ENCODE measurements at regions not wholly inside any gene's neighbourhood (a gene's known extent, or its start where the extent isn't known, plus 50 kb on each side); places are given as distances from the start of the nearest gene placed in this dataset.

GRCh38 chr11:41784513-41785335, 325.3 kb upstream of the LRRC4C start:
- Histone ChIP-seq H3K79me2 (ENCODE audit: insufficient read depth, low read length) (no peaks in the 10 kb centered on the region), H3K27me3 (ENCODE audit: insufficient read depth, low read length, poor library complexity) (no peaks in the 10 kb centered on the region), H4K20me1 (ENCODE audit: insufficient read depth, low read length) (no peaks in the 10 kb centered on the region), H3K9me3 (ENCODE audit: insufficient read depth, low read length, severe bottlenecking) (no peaks in the 10 kb centered on the region), H3K4me1 (ENCODE audit: insufficient read depth, low read length) (no peaks in the 10 kb centered on the region), H3K4me2 (ENCODE audit: insufficient read depth, low read length) (no peak overlapping the region), H3K27ac (ENCODE audit: low read length) (no peak overlapping the region), H3K36me3 (ENCODE audit: insufficient read depth, low read length) (no peaks in the 10 kb centered on the region), H3K9ac (ENCODE audit: low read depth, low read length) (no peak overlapping the region), H3K4me3 (ENCODE audit: low read depth in 1 of 2, low read length in 2 of 2) (no peak overlapping the region), H2AFZ (ENCODE audit: low read depth, low read length) (no peak overlapping the region)
- ATAC-seq (ENCODE audit: insufficient read depth, low read depth) (no peak), DNase-seq (no peak)
- TF ChIP-seq EZH2 (IDR thresholded peaks at IDR 0.05; ENCODE audit: borderline replicate concordance, low read depth, low read length, severe bottlenecking) (no peak), CTCF (IDR thresholded peaks at IDR 0.05; ENCODE audit: borderline replicate concordance, extremely low read depth, low read length, poor library complexity, severe bottlenecking) (no peak)

GRCh38 chr11:41786087-41786486, 326.6 kb upstream of the LRRC4C start:
- Histone ChIP-seq H3K9me3 (ENCODE audit: insufficient read depth, low read length, severe bottlenecking) (no peaks in the 10 kb centered on the region), H3K9ac (ENCODE audit: low read depth, low read length) (no peak overlapping the region), H3K27me3 (ENCODE audit: insufficient read depth, low read length, poor library complexity) (no peaks in the 10 kb centered on the region), H3K79me2 (ENCODE audit: insufficient read depth, low read length) (no peaks in the 10 kb centered on the region), H3K4me1 (ENCODE audit: insufficient read depth, low read length) (no peaks in the 10 kb centered on the region), H3K27ac (ENCODE audit: low read length) (no peak overlapping the region), H3K4me3 (ENCODE audit: low read depth in 1 of 2, low read length in 2 of 2) (no peak overlapping the region), H3K36me3 (ENCODE audit: insufficient read depth, low read length) (no peaks in the 10 kb centered on the region), H4K20me1 (ENCODE audit: insufficient read depth, low read length) (no peaks in the 10 kb centered on the region), H2AFZ (ENCODE audit: low read depth, low read length) (no peak overlapping the region), H3K4me2 (ENCODE audit: insufficient read depth, low read length) (no peak overlapping the region)
- TF ChIP-seq CTCF (IDR thresholded peaks at IDR 0.05; ENCODE audit: borderline replicate concordance, extremely low read depth, low read length, poor library complexity, severe bottlenecking) (no peak), EZH2 (IDR thresholded peaks at IDR 0.05; ENCODE audit: borderline replicate concordance, low read depth, low read length, severe bottlenecking) (no peak)
- ATAC-seq (ENCODE audit: insufficient read depth, low read depth) (no peak), DNase-seq (no peak)

GRCh38 chr11:41788177-41788576, 328.7 kb upstream of the LRRC4C start:
- Histone ChIP-seq H3K4me3 (ENCODE audit: low read depth in 1 of 2, low read length in 2 of 2) (no peak overlapping the region), H3K79me2 (ENCODE audit: insufficient read depth, low read length) (no peaks in the 10 kb centered on the region), H3K27me3 (ENCODE audit: insufficient read depth, low read length, poor library complexity) (no peaks in the 10 kb centered on the region), H3K9ac (ENCODE audit: low read depth, low read length) (no peak overlapping the region), H3K4me1 (ENCODE audit: insufficient read depth, low read length) (no peaks in the 10 kb centered on the region), H3K4me2 (ENCODE audit: insufficient read depth, low read length) (no peak overlapping the region), H3K36me3 (ENCODE audit: insufficient read depth, low read length) (no peaks in the 10 kb centered on the region), H3K27ac (ENCODE audit: low read length) (no peak overlapping the region), H2AFZ (ENCODE audit: low read depth, low read length) (no peak overlapping the region), H4K20me1 (ENCODE audit: insufficient read depth, low read length) (no peaks in the 10 kb centered on the region), H3K9me3 (ENCODE audit: insufficient read depth, low read length, severe bottlenecking) (no peaks in the 10 kb centered on the region)
- no peak for DNase-seq
- ATAC-seq (ENCODE audit: insufficient read depth, low read depth), result no peak
- TF ChIP-seq CTCF (IDR thresholded peaks at IDR 0.05; ENCODE audit: borderline replicate concordance, extremely low read depth, low read length, poor library complexity, severe bottlenecking) (no peak), EZH2 (IDR thresholded peaks at IDR 0.05; ENCODE audit: borderline replicate concordance, low read depth, low read length, severe bottlenecking) (no peak)

All from DND-41 (cell line).